HL-60/S4 treated with retinoic acid at 250 ng/mL for 4 days and 3 days (cell line): ENCODE measurements at regions not wholly inside any gene's neighbourhood (a gene's known extent, or its start where the extent isn't known, plus 50 kb on each side); places are given as distances from the start of the nearest gene placed in this dataset.
"Not testable (repeated sequence)": the region's sequence is repeated elsewhere in the genome, so short reads cannot be mapped to it uniquely, and the experiment has no call there.

ENCODE experiments used
- in situ Hi-C: fragments of 300-500 bp; cut with MboI; formaldehyde crosslinking; loops from 2 replicates; pipeline ENCODE4 v1.7.0; 2022; ENCODE audit warnings: low sequenced_read_pairs

DNA sequence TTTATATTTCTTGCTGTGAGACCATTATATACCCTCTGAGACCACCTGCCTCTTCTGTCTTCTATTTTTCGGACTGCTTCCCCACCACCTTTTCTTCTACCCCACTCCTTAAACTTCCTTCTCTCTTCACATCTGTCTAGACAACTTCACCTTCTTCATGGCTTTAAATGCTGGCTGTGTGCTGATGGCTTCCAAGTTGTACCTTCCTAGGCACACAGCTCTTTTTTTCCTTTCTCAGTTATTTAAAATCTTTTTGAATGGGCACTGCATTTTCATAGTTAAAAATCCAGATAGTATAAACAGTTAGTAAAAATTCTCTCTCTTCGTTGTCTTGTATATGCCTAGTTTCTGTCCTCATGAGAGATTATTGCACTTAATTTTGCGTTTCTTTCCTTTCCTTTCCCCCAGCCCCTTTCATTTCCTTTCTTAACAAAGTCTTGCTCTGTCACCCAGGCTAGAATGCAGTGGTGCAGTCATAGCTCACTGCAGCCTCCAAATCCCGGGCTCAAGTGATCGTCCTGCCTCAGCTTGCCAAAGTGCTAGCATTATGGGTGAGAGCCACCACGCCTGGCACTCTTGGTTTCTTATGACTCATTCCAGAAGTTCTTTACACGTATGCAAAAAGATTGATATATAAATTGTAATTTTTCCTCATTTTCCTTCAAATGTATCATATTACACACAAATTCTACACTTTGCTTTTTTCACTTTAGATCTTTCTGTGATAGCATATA is 114.3 kb downstream of the NPIPB5 start:
- in situ Hi-C loops = no loop called here

DNA sequence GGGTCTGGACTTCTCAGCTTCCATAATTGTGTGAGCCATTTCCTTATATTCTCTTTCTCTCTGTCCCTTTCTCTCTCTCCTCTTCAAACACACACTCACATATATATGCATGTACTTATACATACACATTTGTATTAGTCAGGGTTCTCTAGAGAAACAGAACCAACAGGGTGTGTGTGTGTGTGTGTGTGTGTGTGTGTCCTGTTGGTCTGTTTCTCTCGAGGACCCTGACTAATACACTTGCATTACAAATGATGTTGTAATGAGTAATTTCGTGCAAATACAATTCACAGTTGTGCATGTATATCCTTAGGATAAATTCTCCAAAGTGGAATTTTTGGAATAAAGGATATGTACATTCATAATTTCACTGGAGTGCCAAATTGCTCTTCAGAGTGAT is 115.3 kb downstream of the NPIPB5 start:
- in situ Hi-C loops = no loop called here

DNA sequence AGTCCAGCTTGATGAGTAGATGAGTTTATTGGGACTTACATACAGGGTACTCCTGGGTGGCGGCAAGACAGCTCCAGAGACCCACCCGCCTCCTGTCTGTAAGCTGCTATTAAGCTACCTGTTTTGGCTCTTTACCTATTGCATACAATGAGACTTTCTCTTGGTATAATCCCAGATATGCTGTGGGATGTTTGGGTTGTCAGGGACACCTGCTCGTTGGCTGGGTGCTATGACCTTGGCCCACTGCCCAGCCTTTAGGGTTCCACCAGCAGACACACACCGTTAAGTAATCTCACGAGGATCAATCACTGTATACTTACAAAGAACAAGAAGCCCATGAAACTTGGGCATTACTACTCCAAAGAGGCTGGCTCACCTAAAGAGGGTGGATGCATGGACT is 116.4 kb downstream of the NPIPB5 start:
- in situ Hi-C loops = no loop called here

DNA sequence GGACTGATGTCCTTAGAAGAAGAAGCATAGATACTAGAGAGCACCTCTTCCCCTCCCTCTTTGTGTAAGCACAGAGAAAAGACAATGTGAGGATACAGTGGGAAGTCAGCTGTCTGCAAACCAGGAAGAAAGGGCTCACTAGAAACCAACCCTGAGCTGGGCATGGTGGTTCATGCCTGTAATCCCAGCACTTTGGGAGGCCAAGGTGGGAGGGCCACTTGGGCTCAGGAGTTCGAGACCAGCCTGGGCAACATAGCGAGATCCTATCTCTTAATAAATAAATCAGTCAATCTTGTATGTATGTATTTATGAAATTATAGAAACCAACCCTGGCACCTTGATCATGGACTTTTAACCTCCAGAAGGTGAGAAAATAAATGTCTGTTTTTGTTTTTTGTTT is 118.3 kb downstream of the NPIPB5 start:
- in situ Hi-C loops = no loop called here

DNA sequence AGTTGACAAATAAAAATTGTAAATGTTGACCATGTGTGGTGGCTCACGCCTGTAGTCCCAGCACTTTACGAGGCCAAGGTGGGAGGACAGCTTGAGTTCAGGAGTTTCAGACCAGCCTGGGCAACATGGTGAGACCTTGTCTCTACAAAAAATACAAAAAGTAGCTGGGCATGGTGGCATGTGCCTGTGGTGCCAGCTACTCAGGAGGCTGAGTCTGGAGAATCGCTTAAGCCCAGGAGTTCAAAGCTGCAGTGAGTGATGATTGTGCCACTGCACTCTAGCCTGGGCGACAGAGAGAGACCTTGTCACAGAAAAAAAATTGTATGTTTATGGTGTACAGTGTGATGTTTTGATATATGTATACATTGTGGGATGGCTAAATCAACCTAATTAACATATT is 119.6 kb downstream of the NPIPB5 start:
- in situ Hi-C loops = no loop called here

DNA sequence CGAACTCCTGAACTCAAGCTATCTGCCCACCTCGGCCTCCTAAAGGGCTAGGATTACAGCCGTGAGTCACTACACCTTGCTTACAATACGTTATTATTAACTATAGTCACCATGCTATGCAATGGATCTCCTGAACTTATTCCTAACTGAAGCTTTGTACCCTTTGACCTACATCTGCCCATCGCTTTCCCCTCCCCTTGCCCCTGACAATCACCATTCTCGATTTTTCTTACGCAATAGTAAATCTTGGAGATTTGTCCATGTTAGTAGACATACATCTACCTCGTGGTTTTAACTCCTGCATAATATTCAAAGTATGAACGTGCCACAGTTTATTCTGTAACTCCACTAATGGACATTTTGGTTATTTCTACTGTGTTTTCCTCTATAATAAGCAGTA is 120.6 kb downstream of the NPIPB5 start:
- in situ Hi-C loops = no loop called here

DNA sequence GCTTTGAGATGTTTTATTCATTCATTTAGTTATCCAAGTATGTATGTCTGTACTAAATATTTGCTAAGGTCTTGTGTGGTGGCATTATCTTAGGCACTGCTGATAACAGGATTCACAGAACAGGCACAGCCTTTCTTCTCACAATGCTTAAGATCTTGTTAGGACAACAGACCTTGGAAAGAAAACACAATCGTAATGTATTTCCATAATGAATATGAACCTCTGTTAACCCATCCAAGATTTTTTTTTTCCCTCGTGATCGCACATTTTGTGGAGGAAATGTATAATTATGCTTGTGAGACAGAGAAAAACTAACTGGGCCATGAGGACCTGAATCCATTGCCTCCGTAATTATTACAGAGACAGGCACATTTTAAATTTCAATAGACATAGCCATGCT is 121.9 kb downstream of the NPIPB5 start:
- in situ Hi-C loops = no loop called here

DNA sequence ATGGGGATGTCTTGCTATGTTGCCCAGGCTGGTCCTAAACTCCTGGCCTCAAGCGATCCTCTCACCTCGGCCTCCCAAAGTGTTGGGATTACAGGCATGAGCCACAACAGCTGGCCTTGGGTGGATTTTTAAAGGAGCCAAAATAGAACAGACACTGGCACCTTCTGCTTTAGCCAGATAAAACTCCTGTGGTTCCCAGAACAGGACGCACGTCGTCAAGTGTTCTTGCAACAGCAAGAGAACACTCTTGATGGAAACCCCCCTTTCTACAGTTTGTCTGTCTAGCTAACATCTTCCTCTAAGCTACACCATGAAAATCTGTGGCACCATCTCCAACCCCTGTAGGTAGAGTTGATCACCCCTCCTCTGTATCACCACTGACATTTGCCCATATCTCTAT is 122.6 kb downstream of the NPIPB5 start:
- in situ Hi-C loops = no loop called here

DNA sequence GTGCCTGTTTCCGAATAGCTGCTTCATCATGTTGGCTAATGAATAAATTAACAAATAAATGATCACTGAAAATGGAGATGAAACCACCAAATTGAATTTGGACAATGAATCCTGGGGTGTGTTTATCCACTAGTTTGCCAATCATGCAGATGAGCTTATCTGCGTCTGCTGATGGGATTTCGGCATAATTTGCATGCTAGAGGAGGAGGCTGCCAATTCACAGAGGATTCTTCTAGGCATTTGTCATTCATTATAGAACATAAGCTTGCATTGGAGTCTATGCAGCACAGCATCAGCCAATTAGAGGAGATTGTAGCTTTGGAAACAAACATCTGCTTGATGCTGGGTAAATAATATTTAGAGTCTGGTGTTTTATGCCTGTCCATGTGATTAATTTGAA is 123.1 kb downstream of the NPIPB5 start:
- in situ Hi-C loops = no loop called here

DNA sequence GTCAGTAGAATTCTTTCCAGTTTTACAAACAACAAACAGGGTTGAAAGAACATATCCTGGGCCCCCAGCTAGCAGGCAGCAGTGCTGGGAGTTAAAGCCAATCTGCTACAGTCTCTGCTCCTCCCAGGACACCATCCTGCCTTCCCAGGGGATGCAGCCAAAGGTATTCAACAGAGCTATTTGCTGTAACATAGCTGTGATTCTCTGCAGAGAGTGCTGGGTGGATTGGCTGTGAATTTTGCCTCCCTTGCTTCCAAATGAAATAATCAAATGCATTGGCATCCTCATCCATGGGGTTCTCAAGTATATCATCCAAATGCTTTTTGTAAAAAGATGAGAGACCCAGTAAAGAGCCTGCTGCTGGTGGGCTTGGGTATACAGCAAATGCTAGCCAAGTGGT is 124.3 kb downstream of the NPIPB5 start:
- in situ Hi-C loops = no loop called here

DNA sequence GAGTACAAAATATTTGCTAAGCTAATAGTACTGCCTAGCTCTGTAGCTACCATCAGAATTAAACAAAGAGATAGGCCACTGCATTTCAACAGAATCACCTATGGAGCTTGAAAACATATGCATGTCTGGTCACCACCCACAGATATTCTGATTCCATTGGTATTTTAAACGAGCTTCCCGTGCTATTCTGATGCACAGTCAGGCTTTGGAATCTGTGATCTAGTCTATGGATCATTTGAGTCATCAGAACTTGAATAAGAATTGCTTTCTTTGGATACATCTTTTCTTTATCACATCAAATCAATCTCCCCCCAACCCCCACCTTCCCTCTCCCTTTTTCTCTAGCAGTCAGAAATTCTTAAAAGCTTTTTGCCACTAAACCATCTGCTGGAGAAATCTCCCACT is 124.7 kb downstream of the NPIPB5 start:
- in situ Hi-C loops = no loop called here

DNA sequence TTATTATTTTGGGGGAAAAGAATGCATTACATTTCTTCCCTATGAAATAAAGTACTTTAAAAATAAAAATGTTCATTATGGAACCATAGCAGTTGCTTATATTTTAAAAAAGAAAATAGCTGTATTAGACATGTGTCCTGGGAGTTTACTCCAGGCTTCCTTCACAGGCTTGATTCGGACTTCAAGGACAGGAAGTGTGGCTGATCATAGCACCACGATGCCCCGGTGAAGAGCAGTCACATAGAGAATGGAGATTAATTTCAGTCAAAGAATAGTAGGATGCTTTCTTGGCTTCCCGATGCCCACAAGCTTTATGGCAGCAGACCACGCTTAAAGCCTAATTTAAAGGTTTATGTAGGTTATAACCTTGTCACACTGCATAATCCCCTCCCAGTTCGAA is 125.1 kb downstream of the NPIPB5 start:
- in situ Hi-C loops = no loop called here

DNA sequence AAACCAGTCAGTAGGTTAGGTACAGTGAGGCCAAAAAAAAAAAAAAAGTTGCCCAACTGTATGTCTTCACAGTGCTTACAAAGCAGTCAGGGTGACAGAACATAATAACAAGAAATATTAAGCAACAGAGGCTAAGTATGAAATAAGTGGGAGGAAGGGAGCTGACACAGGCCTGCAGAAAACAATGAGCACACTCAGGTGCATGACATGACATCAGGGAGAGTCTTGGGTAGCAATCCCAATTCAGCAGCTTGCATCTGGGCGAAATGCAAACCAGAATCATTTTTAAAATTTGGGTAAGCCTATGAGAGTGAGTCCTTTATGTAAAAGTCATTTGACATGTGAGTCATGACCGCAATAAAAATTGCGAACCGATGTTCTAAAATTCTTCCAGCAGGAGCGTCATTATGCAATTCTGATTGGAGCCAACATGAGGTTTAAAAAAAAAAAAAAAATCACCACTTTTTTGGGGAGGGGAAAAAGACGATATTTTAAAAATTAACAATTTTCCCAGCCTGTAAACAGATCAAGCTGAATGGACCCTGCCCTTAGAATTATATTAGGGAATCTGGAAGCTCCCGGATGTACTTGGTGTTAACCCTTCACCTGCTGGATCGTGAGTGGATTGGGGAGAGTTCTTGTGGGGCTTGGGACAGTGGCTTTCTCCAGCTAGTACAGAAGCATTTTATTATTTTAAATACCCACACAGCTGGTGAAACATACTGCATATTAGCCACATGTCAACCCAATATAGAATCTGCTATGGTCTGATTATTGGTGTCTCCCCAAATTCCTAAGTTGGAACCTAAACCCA is 127.9 kb downstream of the NPIPB5 start:
- in situ Hi-C loops = no loop called here

DNA sequence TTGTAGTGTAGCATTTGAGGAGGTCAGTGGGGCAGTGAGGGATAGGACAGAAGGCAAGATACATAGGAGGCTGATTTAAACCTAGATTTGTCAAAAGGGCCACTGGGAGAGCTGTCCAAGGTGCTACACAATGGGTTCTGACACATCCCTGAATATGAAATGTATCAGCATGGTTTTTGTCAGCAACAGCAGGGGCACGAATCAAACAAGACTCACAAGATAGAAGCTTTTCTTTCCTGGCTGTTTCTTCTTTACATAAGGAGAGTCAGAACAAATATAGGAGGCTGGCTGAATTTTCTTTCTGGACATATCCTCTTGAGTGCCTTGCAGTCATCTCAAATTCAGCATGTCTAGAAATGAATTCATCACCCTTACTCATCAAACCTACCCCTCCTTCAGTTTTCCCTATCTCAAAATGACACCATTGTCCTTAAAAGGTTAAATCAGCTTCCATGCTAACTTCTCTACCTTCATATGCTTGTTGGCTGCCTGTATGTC is 130.5 kb downstream of the NPIPB5 start:
- in situ Hi-C loops = no loop called here

DNA sequence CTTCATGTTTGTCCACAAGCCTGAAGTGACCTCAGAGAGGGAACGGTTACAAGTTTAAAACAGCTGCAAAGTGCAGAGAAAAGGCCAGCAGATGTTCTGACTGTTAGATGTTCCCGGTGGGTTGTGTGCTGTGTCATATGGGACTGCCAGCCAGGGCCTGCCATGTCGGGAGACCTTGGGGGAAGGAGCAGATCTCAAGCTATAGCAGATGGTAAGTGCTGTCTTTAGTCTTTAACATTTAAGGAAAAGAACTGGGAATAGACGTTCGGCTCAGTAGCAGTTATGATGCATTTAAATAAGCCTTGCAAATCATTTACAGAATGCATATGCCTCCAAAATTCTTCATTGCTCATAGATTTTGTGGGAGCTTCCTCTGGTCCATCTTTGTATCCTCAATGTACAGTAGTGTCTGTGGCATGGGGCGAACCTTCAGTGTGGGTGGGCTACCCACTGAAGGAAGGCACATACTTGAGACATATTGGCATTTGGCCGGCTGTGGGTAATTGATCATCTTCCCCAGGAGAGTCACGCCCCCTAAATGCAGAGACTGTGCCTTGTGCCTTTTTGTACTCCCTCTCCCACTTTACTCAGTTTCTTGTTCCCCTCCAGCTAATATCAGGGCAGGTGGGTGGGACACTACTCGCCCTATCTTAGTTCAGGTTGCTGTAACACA is 131.9 kb downstream of the NPIPB5 start:
- in situ Hi-C loops = no loop called here

DNA sequence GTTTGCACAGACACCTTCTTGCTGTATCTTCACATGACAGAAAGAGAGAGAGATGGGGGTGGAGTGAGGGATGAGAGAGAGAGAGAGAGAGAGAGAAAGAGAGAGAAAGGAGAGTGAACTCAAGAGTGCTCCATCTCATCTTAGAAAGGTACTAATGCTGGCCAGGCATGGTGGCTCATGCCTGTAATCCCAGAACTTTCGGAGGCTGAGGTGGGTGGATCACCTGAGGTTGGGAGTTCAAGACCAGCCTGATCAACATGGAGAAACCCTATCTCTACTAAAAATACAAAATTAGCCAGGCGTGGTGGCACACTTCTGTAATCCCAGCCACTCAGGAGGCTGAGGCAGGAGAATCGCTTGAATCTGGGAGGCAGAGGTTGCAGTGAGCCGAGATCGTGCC is 132.5 kb downstream of the NPIPB5 start:
- in situ Hi-C loops = not testable (repeated sequence)

DNA sequence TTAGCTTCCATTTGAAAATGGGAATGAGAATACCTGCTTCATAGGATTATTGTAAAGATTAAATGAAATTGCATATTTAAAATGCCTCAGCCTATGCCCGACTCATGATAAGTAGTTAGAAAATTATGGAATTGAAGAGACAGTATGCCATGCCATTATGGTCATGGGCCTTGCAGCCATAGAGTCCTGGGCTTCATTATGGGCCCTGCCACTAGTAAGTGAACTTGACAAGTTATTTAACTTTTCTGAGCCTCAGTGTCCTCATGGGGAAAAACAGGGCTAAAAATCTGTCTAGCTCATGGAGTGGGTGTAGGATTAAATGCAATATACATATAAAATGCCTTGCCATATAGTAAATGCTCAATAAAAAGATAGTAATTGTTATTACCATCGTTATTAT is 133.2 kb downstream of the NPIPB5 start:
- in situ Hi-C loops = no loop called here

DNA sequence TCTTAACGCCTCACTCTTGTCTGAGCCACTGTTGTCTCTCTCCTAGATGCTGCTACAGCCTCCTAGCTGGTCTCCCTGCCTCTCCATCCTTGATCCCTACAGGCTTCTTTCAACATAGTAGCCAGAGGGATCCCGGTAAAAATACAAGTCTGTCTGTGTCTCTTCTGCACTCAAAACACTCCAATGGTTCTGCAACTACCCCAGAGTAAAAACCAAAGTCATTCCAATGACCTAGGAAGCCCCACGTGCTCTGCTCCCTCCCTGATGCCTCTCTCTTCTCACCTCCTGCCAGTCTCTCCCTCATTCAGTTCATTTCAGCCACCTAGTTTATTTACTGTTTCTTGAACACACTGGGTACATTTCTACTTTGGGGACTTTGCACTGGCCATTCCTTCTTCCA is 135.2 kb downstream of the NPIPB5 start:
- in situ Hi-C loops = no loop called here

DNA sequence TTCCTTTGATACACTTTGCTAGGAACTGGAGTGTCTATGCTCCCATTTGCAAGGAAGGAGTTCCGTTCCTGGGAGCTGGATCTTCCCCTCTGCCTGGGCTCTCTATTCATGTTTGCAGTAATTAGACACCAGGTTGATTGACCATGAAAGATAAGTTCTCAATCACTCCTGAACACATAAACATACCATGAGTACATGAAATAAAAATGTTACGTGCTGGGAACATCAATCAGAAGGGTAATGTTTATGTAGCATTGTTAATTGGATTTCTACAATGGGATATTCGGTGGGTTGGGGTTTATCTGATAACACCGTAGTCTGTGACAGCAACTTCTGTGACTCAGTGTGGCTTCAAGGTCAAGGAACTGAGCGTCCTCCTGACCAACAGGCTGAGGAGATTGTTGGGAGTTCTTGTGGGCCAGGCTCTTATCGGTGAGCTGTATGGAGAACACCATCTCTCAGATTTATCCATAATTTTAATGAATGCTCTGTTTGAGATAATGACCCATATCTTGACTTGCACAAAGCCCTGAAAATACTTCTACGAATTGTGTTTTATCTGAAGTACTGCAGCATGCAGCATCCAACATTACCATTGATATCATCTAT is 136.4 kb downstream of the NPIPB5 start:
- in situ Hi-C loops = no loop called here

DNA sequence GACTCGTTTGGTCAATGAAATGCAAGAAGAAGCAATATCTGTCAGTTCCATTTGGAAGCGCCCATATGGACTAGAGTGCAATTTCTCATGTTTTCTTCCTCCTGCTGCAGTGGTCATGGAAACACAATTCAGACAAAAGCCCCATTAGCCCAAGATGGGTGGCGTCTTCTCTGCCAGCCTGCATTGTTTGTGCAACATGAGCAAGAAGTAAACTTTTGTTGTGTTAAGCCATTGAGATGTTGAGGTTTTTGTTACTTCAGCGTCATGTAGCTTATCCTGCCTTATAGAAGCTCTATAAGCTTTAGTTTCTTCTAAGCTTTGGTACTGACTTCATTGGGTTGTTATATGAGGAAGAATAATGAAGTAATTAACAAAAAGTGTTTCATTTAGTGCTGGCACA is 137.4 kb downstream of the NPIPB5 start:
- in situ Hi-C loops = no loop called here

DNA sequence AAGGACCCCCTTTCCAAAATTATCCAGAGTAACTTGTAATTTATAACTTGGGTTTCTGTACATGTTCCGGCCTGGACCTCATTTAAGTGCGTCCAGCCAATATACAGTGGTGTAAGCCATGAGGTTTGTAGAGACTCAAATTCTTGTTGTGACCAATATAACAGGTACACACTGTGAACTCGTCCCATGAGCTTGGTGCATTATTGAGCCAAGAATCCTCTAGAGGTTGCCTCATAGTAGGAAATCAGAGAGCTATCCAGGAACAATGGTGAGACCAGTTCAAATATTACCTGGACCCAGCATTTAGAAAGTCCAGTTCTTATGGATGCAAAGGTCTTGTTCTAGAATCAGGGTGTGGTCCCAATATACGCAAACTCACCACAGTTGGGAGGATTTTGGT is 138.2 kb downstream of the NPIPB5 start:
- in situ Hi-C loops = no loop called here
